ENCODE measurements at regions not wholly inside any gene's neighbourhood (a gene's known extent, or its start where the extent isn't known, plus 50 kb on each side); places are given as distances from the start of the nearest gene placed in this dataset.

GRCh38 chr14:71680736-71681387 lies 251.4 kb upstream of the RGS6 start (continued):
- TF ChIP-seq ETS1 (IDR thresholded peaks at IDR 0.05): no peak

GRCh38 chr14:71682337-71682736 lies 249.9 kb upstream of the RGS6 start:
- peaks cover 21% of the 10 kb centered on the region for H3K4me1 ChIP-seq (ENCODE audit: insufficient read depth)
- DNase-seq (ENCODE audit: low spot score) (no peak), ATAC-seq (no peak)
- no peaks in the 10 kb centered on the region for H3K79me2 ChIP-seq (replicated peaks; ENCODE audit: insufficient read depth)
- H3K4me1 Mint-ChIP-seq: peaks cover 26% of the 10 kb centered on the region
- H3K36me3 Mint-ChIP-seq (ENCODE audit: low read depth): peaks cover 40% of the 10 kb centered on the region
- no peak overlapping the region for H3K4me3 Mint-ChIP-seq
- no peaks in the 10 kb centered on the region for H3K36me3 ChIP-seq (ENCODE audit: insufficient read depth)
- H3K27me3 Mint-ChIP-seq (ENCODE audit: insufficient read depth, low read depth, poor library complexity): peaks cover 12% of the 10 kb centered on the region
- TF ChIP-seq STAT1 (IDR thresholded peaks at IDR 0.05; ENCODE audit: unreplicated experiment): no peak
- no peak for TF ChIP-seq JUNB (IDR thresholded peaks at IDR 0.05; ENCODE audit: unreplicated experiment)
- TF ChIP-seq CREB1 (CRISPR knock-in tag; IDR thresholded peaks at IDR 0.05; ENCODE audit: low read depth): no peak
- TF ChIP-seq CTCF (conservative IDR thresholded peaks at IDR 0.05; ENCODE audit: low read depth in 2 of 2): no peak
- no peak for TF ChIP-seq REST (IDR thresholded peaks at IDR 0.05; ENCODE audit: unreplicated experiment)
- TF ChIP-seq NANOG (IDR thresholded peaks at IDR 0.05; ENCODE audit: borderline replicate concordance): no peak
- TF ChIP-seq POLR2AphosphoS5 (IDR thresholded peaks at IDR 0.05; ENCODE audit: low read depth): no peak
- no peak for TF ChIP-seq ZNF331 (CRISPR knock-in tag; IDR thresholded peaks at IDR 0.05; ENCODE audit: low read depth)
- TF ChIP-seq ZNF114 (CRISPR knock-in tag; IDR thresholded peaks at IDR 0.05): no peak
- no peak for TF ChIP-seq EZH2phosphoT487 (IDR thresholded peaks at IDR 0.05; ENCODE audit: unreplicated experiment)
- no peak for TF ChIP-seq ETS1 (IDR thresholded peaks at IDR 0.05)
- no peak overlapping the region for H2AFZ ChIP-seq
- peaks cover 10% of the 10 kb centered on the region for H4K20me1 ChIP-seq (replicated peaks; ENCODE audit: insufficient read depth)
- H3K9me2 ChIP-seq (ENCODE audit: insufficient read depth): no peaks in the 10 kb centered on the region
- peaks cover 8% of the 10 kb centered on the region; the same call in 2 of the 3 replicates for H3K9me3 Mint-ChIP-seq
- no peaks in the 10 kb centered on the region for H3F3A ChIP-seq (replicated peaks; ENCODE audit: low read depth)
- no peak overlapping the region for H3K27ac Mint-ChIP-seq
- no peak overlapping the region for H3K4me2 ChIP-seq
- no peaks in the 10 kb centered on the region for H3K27me3 ChIP-seq (ENCODE audit: insufficient read depth)
- no peak overlapping the region for H3K27ac ChIP-seq (ENCODE audit: low read depth)
- H3K4me3 ChIP-seq: no peak overlapping the region

Data from GM23338 (cell line).